Activated CD4-positive, alpha-beta T cell treated with anti-CD3 and anti-CD28 coated beads, Interleukin-2, amount 10 ng/mL, durations not matched to agents 24 days and 14 days (primary cell): ENCODE measurements at regions not wholly inside any gene's neighbourhood (a gene's known extent, or its start where the extent isn't known, plus 50 kb on each side); places are given as distances from the start of the nearest gene placed in this dataset.
A peak's percentile ranks its signal among the peaks of the same experiment; 100 is the strongest.

Experiments
- DNase-seq: peaks from one replicate; pipeline ENCODE4 v3.0.0; 2022
- H3K27ac Mint-ChIP-seq: one replicate; pipeline ENCODE4 v1.8.0; 2022; ENCODE audit warnings: mild to moderate bottlenecking, mixed read lengths
- H3K27me3 Mint-ChIP-seq: one replicate; pipeline ENCODE4 v1.8.0; 2022; ENCODE audit warnings: mixed read lengths
- H3K36me3 Mint-ChIP-seq: one replicate; pipeline ENCODE4 v1.8.0; 2022; ENCODE audit warnings: low read depth, mild to moderate bottlenecking, mixed read lengths
- H3K4me1 Mint-ChIP-seq: one replicate; pipeline ENCODE4 v1.8.0; 2021; ENCODE audit warnings: mixed read lengths
- H3K4me3 Mint-ChIP-seq: one replicate; pipeline ENCODE4 v1.8.0; 2022; ENCODE audit warnings: mild to moderate bottlenecking, moderate library complexity, mixed read lengths
- H3K9me3 Mint-ChIP-seq: one replicate; pipeline ENCODE4 v1.8.0; 2021; ENCODE audit warnings: mixed read lengths
- intact Hi-C: fragments of 100-400 bp; cut with micrococcal nuclease; formaldehyde crosslinking; loops from one replicate; pipeline ENCODE4 v1.15.1; 2023

- intact Hi-C loops = no loop called here
- Mint-ChIP-seq H3K27ac (no peak overlapping the region), H3K4me3 (no peak overlapping the region), H3K9me3 (no peaks in the 10 kb centered on the region), H3K36me3 (no peaks in the 10 kb centered on the region), H3K4me1 (no peaks in the 10 kb centered on the region), H3K27me3 (peaks cover 14% of the 10 kb centered on the region)
- no peak for DNase-seq
Observed at GRCh38 chr9:129375845-129376244, 197.8 kb upstream of the IER5L start.

DNA sequence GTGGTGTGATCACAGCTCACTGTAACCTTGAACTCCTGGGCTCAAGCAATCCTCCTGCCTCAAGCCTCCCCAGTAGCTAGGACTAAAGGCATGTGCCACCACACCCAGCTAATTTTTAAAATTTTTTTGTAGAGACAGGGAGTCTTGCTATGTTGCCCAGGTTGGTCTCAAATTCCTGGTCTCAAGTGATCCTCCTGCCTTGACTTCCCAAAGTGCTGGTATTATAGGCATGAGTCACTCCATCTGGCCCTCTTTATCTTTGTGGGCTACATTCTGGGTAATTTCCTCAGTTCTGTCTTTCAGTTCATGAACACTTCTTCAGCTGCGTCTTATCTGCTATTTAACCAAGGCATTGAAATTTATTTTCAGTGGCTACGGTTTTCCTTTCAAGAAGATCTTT is 196.6 kb upstream of the IER5L start:
- no peak overlapping the region for H3K27ac Mint-ChIP-seq
- no peak overlapping the region for H3K4me3 Mint-ChIP-seq
- H3K36me3 Mint-ChIP-seq = no peaks in the 10 kb centered on the region
- H3K27me3 Mint-ChIP-seq = peaks cover 14% of the 10 kb centered on the region
- no peak for DNase-seq
- peaks cover 4% of the 10 kb centered on the region for H3K9me3 Mint-ChIP-seq
- intact Hi-C loops = no loop called here
- H3K4me1 Mint-ChIP-seq = no peaks in the 10 kb centered on the region

- no peaks in the 10 kb centered on the region for H3K4me1 Mint-ChIP-seq
- no peak overlapping the region for H3K27ac Mint-ChIP-seq
- no peaks in the 10 kb centered on the region for H3K36me3 Mint-ChIP-seq
- DNase-seq = no peak
- H3K27me3 Mint-ChIP-seq = peaks cover 14% of the 10 kb centered on the region
- no peak overlapping the region for H3K4me3 Mint-ChIP-seq
- intact Hi-C loops = no loop called here
- peaks cover 4% of the 10 kb centered on the region for H3K9me3 Mint-ChIP-seq
Observed at GRCh38 chr9:129374231-129374630, 196.2 kb upstream of the IER5L start.

- DNase-seq = no peak
- H3K36me3 Mint-ChIP-seq = peaks cover 2% of the 10 kb centered on the region
- H3K9me3 Mint-ChIP-seq = peaks cover 8% of the 10 kb centered on the region
- intact Hi-C loops = no loop called here
- H3K4me1 Mint-ChIP-seq = no peaks in the 10 kb centered on the region
- H3K4me3 Mint-ChIP-seq = no peak overlapping the region
- H3K27ac Mint-ChIP-seq = no peak overlapping the region
- H3K27me3 Mint-ChIP-seq = peaks cover 14% of the 10 kb centered on the region
Observed at GRCh38 chr9:129373361-129373760, 195.3 kb upstream of the IER5L start.

- Mint-ChIP-seq H3K36me3 (peaks cover 2% of the 10 kb centered on the region), H3K27me3 (peaks cover 13% of the 10 kb centered on the region), H3K9me3 (peaks cover 8% of the 10 kb centered on the region), H3K4me1 (no peaks in the 10 kb centered on the region), H3K4me3 (no peak overlapping the region), H3K27ac (no peak overlapping the region)
- DNase-seq = no peak
- intact Hi-C loops = no loop called here
Observed at GRCh38 chr9:129370770-129371169, 192.7 kb upstream of the IER5L start.

GRCh38 chr9:129368444-129368978 is 190.4 kb upstream of the IER5L start:
- peaks cover 4% of the 10 kb centered on the region for H3K27me3 Mint-ChIP-seq
- peaks cover 8% of the 10 kb centered on the region for H3K9me3 Mint-ChIP-seq
- H3K27ac Mint-ChIP-seq = no peak overlapping the region
- no peak for DNase-seq
- intact Hi-C loops = no loop called here
- no peak overlapping the region for H3K4me3 Mint-ChIP-seq
- H3K36me3 Mint-ChIP-seq = peaks cover 2% of the 10 kb centered on the region
- no peaks in the 10 kb centered on the region for H3K4me1 Mint-ChIP-seq

- intact Hi-C loops = no loop called here
- H3K27me3 Mint-ChIP-seq = peaks cover 4% of the 10 kb centered on the region
- peaks cover 2% of the 10 kb centered on the region for H3K36me3 Mint-ChIP-seq
- no peak for DNase-seq
- no peaks in the 10 kb centered on the region for H3K4me1 Mint-ChIP-seq
- peaks cover 8% of the 10 kb centered on the region for H3K9me3 Mint-ChIP-seq
- H3K27ac Mint-ChIP-seq = no peak overlapping the region
- H3K4me3 Mint-ChIP-seq = no peak overlapping the region
Observed at GRCh38 chr9:129367287-129367686, 189.2 kb upstream of the IER5L start.

- H3K36me3 Mint-ChIP-seq = peaks cover 2% of the 10 kb centered on the region
- no peak overlapping the region for H3K4me3 Mint-ChIP-seq
- DNase-seq = no peak
- no peaks in the 10 kb centered on the region for H3K4me1 Mint-ChIP-seq
- H3K27me3 Mint-ChIP-seq = peaks cover 4% of the 10 kb centered on the region
- peaks cover 4% of the 10 kb centered on the region for H3K9me3 Mint-ChIP-seq
- intact Hi-C loops = no loop called here
- no peak overlapping the region for H3K27ac Mint-ChIP-seq
Observed at GRCh38 chr9:129365196-129365595, 187.1 kb upstream of the IER5L start.

- Mint-ChIP-seq H3K36me3 (no peaks in the 10 kb centered on the region), H3K9me3 (no peaks in the 10 kb centered on the region), H3K4me1 (no peaks in the 10 kb centered on the region), H3K27me3 (peaks cover 3% of the 10 kb centered on the region), H3K4me3 (no peak overlapping the region), H3K27ac (no peak overlapping the region)
- no peak for DNase-seq
- intact Hi-C loops = no loop called here
Observed at GRCh38 chr9:129363216-129363873, 185.3 kb upstream of the IER5L start.

DNA sequence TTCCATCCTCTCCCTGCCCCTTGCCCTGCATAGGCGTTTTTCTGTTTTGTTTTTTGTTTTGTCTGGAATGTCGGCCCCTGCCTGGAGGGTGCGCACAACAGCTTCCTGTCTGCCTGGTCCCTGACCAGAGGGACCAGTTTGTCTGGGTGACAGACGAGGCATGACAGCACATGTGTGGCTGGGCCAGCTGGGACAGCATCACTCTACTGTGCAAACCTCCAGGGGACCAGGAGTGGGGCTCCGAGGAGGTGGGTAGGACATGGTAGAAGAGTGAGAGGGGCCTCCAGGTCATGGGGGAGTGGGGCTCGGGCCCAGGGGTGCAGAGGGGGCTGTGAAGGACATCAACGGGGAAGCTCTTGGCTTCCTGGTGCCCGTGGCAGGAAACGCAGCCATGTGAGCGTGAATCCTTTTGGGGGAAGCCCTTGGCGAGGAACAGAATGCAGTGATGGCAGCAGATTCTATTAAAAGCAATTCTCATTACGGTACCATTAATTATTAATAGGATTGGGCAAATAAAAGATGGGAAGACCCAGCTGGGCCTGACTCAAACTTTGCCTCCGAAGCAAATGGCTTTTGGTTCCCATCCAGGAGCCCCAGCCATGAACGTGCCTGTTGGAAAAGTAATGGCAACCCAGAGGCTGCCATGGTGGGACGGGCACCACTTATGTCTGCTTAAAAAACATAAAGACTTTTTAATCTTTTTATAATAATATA is 184.4 kb upstream of the IER5L start:
- Mint-ChIP-seq H3K27ac (no peak overlapping the region), H3K4me1 (no peaks in the 10 kb centered on the region), H3K9me3 (no peaks in the 10 kb centered on the region), H3K36me3 (no peaks in the 10 kb centered on the region), H3K4me3 (no peak overlapping the region), H3K27me3 (peaks cover 3% of the 10 kb centered on the region)
- DNase-seq = no peak
- intact Hi-C loops = no loop called here

- H3K4me1 Mint-ChIP-seq = no peaks in the 10 kb centered on the region
- no peak overlapping the region for H3K4me3 Mint-ChIP-seq
- H3K36me3 Mint-ChIP-seq = no peaks in the 10 kb centered on the region
- H3K27ac Mint-ChIP-seq = no peak overlapping the region
- intact Hi-C loops = no loop called here
- H3K27me3 Mint-ChIP-seq = no peaks in the 10 kb centered on the region
- DNase-seq = no peak
- H3K9me3 Mint-ChIP-seq = no peaks in the 10 kb centered on the region
Observed at GRCh38 chr9:129361196-129361595, 183.1 kb upstream of the IER5L start.

GRCh38 chr9:129359916-129360536 is 182.0 kb upstream of the IER5L start:
- intact Hi-C loops = no loop called here
- Mint-ChIP-seq H3K9me3 (peaks cover 4% of the 10 kb centered on the region), H3K27me3 (no peaks in the 10 kb centered on the region), H3K4me3 (no peak overlapping the region), H3K4me1 (no peaks in the 10 kb centered on the region), H3K36me3 (no peaks in the 10 kb centered on the region), H3K27ac (no peak overlapping the region)
- DNase-seq = no peak

DNA sequence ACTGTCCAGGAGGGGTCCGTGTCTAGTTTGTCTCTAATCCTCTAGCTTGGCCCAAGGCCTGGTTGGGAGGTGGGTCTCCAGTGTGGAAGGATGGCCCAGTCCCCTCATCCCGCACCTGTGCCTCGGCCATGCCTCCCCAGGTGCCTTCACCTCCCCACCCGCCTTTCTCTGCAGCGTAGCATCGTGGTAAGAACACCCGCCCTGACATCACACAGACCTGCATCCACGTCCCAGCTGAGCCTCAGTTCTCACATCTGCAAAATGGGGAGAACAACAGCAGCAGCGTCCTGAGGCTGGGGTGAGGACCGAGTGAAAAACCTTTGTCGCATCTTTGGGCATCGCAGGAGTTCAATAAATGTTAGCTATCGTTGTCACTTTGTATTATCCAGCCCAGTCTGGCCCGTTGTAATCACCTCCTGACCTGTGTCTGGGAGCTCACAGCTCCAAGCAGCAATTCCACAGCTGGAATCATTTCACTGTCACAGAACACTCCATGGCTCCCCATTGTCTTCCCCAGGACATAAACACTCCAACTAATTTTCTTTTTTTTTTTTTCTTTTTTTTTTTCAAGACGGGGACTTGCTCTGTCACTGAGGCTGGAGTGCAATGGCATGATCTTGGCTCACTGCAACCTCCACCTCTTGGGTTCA is 181.2 kb upstream of the IER5L start:
- H3K27ac Mint-ChIP-seq = peak overlapping the region; percentile 43
- no peaks in the 10 kb centered on the region for H3K27me3 Mint-ChIP-seq
- no peaks in the 10 kb centered on the region for H3K36me3 Mint-ChIP-seq
- intact Hi-C loops = no loop called here
- H3K9me3 Mint-ChIP-seq = peaks cover 4% of the 10 kb centered on the region
- no peak for DNase-seq
- no peak overlapping the region for H3K4me3 Mint-ChIP-seq
- H3K4me1 Mint-ChIP-seq = no peaks in the 10 kb centered on the region

DNA sequence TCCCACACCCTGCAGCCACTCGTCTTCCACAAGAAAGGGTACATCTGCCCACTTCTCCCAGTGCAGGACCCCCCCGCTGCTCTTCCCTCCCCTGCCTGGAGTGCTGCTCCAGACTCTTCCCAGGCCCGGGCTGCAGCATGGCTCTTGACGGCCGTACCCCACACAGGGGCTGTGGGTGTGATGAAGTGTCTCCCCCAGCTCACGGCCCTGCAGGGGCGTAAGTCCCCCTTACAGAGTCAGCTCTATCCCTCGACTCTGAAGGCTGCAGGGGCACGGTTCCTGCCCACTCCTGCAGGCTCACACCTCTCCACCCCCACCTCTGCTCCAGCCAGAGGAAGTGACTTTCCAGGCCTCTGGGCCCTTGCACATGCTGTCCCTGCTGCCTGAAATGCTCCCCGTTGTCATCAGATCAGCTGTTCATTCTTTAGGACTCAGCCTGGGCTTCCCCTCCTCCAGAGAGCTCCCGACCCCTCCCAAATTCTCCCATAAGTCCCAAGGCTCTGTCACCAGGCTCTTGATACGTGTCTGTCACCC is 180.6 kb upstream of the IER5L start:
- Mint-ChIP-seq H3K4me3 (no peak overlapping the region), H3K4me1 (no peaks in the 10 kb centered on the region), H3K27me3 (no peaks in the 10 kb centered on the region), H3K9me3 (peaks cover 4% of the 10 kb centered on the region), H3K36me3 (no peaks in the 10 kb centered on the region), H3K27ac (no peak overlapping the region)
- intact Hi-C loops = no loop called here
- DNase-seq = no peak
